K562 (cell line): ENCODE measurements at regions not wholly inside any gene's neighbourhood (a gene's known extent, or its start where the extent isn't known, plus 50 kb on each side); places are given as distances from the start of the nearest gene placed in this dataset.

Source experiments
- AFF4 ChIP-seq: sonication (generic); formaldehyde crosslinking; IDR thresholded peaks from 2 replicates; pipeline ENCODE4 v1.8.0; 2023; ENCODE audit warnings: mild to moderate bottlenecking, missing genetic modification reagents
- BRD9 ChIP-seq: fragments of 450-650 bp; IDR thresholded peaks from 2 replicates; pipeline ENCODE4 v1.6.1; 2018; ENCODE audit warnings: low read depth; ENCODE audit not compliant: partially characterized antibody
- CLOCK ChIP-seq: fragments of 250-450 bp; sonication (Bioruptor Pico); IDR thresholded peaks from 2 replicates; pipeline ENCODE4 v1.4.0; 2020; ENCODE audit warnings: mild to moderate bottlenecking, moderate library complexity, borderline replicate concordance
- GATA2 ChIP-seq: sonication (generic); formaldehyde crosslinking; IDR thresholded peaks from 2 replicates; pipeline ENCODE4 v1.4.0; 2020; ENCODE audit warnings: mild to moderate bottlenecking, missing genetic modification reagents
- HDAC1 ChIP-seq, 2 experiments: fragments of 450-650 bp; IDR thresholded peaks; 2 replicates each; pipeline ENCODE4 v1.6.1; 2016 to 2017; ENCODE audit warnings: inconsistent platforms in 1 of 2, mild to moderate bottlenecking in 1 of 2, moderate library complexity in 1 of 2
- KHSRP ChIP-seq: fragments of 450-650 bp; IDR thresholded peaks from 2 replicates; pipeline ENCODE4 v1.6.1; 2017
- MAFG ChIP-seq: fragments of 450-650 bp; conservative IDR thresholded peaks from 2 replicates; pipeline ENCODE4 v1.6.1; 2016; ENCODE audit warnings: missing genetic modification characterization, missing compliant biosample characterization
- NCOA2 ChIP-seq, 2 experiments: fragments of 450-650 bp; IDR thresholded peaks; 2 replicates each; pipeline ENCODE4 v1.6.1; 2018; ENCODE audit warnings: mild to moderate bottlenecking in 2 of 2, moderate library complexity in 1 of 2; ENCODE audit not compliant: partially characterized antibody in 2 of 2
- NR2C2 ChIP-seq, 2 experiments: fragments of 200-800 bp in 1 of 2; sonication (Bioruptor generic) in 1 of 2; sonication (generic) in 1 of 2; formaldehyde crosslinking in 1 of 2; IDR thresholded peaks; 2 replicates each; pipeline versions ENCODE4 v1.6.1 to v1.8.0; 2016 to 2022; ENCODE audit warnings: mild to moderate bottlenecking in 1 of 2, missing compliant biosample characterization in 1 of 2, missing genetic modification characterization in 1 of 2, missing genetic modification reagents in 1 of 2
- PYGO2 ChIP-seq: fragments of 450-650 bp; IDR thresholded peaks from 2 replicates; pipeline ENCODE4 v1.6.1; 2016; ENCODE audit warnings: mild to moderate bottlenecking, missing genetic modification characterization, moderate library complexity, missing compliant biosample characterization
- RBM22 ChIP-seq: fragments of 200-400 bp; formaldehyde crosslinking; IDR thresholded peaks from 2 replicates; pipeline ENCODE4 v1.6.1; 2018; ENCODE audit warnings: low read length, low read depth; ENCODE audit not compliant: poor library complexity, severe bottlenecking
- SUPT5H ChIP-seq: fragments of 450-650 bp; IDR thresholded peaks from 2 replicates; pipeline ENCODE4 v1.6.1; 2016
- TBL1XR1 ChIP-seq, 2 experiments: IDR thresholded peaks; 2 replicates each; pipeline ENCODE4 v1.6.1; 2012; ENCODE audit warnings: improper control_type of control experiment in 2 of 2, low read length in 2 of 2, mild to moderate bottlenecking in 1 of 2
- TEAD4 ChIP-seq, 2 experiments: sonication (generic) in 1 of 2; formaldehyde crosslinking in 1 of 2; IDR thresholded peaks; 2 replicates each; pipeline versions ENCODE4 v1.6.1 to v1.8.0; 2012 to 2022; ENCODE audit warnings: borderline replicate concordance in 1 of 2, inconsistent platforms in 1 of 2, low read length in 1 of 2, mild to moderate bottlenecking in 1 of 2, missing genetic modification reagents in 1 of 2
- ZNF253 ChIP-seq: fragments of 250-450 bp; sonication (Bioruptor Pico); conservative IDR thresholded peaks from 2 replicates; pipeline ENCODE4 v1.6.1; 2021; ENCODE audit warnings: mild to moderate bottlenecking
- ZNF436 ChIP-seq: fragments of 250-450, 450-650 bp; sonication (Bioruptor Pico); formaldehyde crosslinking; IDR thresholded peaks from 2 replicates; pipeline ENCODE4 v1.7.0; 2020; ENCODE audit warnings: mild to moderate bottlenecking
- TF ChIP-seq, protein P1 (sequence below): fragments of 450-650 bp; IDR thresholded peaks from 2 replicates; pipeline ENCODE4 v1.6.1; 2017; ENCODE audit warnings: antibody characterized with exemption, mild to moderate bottlenecking

DNA sequence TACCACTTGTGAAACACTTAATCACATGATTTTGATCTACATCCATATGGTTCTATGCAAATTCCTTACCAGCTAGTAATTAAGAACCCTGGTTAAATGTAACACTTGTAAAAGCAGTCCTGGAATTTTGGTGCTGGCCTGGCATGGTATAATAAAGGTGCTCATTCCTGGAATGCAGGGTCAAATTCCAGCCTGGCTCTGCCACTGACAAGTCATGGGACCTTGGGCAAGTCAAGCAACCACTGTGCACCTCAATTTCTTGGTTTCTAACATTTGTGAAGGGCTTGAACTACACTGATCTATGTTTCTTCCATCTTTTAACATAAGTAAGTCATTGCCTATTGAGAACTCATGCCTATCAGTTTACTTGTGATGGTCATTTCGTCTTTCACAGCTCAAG lies 91.9 kb upstream of the PIK3CG start (continued):
- no peak for TF ChIP-seq CLOCK (CRISPR knock-in tag)
- no peak for TF ChIP-seq PYGO2 (tag)
- no peak for TF ChIP-seq RBM22
- TF ChIP-seq KHSRP: no peak
- TF ChIP-seq NR2C2 (CRISPR knock-in tag; IDR thresholded peaks at IDR 0.05): no peak
- no peak; the same call in 1 of the 2 replicates for TF ChIP-seq NR2C2 (tag; IDR thresholded peaks at IDR 0.05)
- TF ChIP-seq SUPT5H: no peak
- no peak for TF ChIP-seq BRD9
- TF ChIP-seq TBL1XR1 (IDR thresholded peaks at IDR 0.05; ENCODE audit: low read length in 2 of 2): no peak
- TF ChIP-seq NCOA2 (IDR thresholded peaks at IDR 0.05; ENCODE audit: partially characterized antibody in 2 of 2): no peak
- TF ChIP-seq MAFG (tag): no peak
- no peak for TF ChIP-seq ZNF436 (CRISPR knock-in tag)
- no peak for TF ChIP-seq HDAC1 (IDR thresholded peaks at IDR 0.05)
- TF ChIP-seq ZNF253 (CRISPR knock-in tag): no peak
- TF ChIP-seq TEAD4 (IDR thresholded peaks at IDR 0.05; ENCODE audit: low read length): 0 out of 2 replicates have a peak, but pooled peaks have one; percentile 4
- no peak for TF ChIP-seq TEAD4 (CRISPR knock-in tag; IDR thresholded peaks at IDR 0.05; ENCODE audit: borderline replicate concordance)
- TF ChIP-seq AFF4: no peak
- no peak for TF ChIP-seq GATA2 (CRISPR knock-in tag)
- TF ChIP-seq, protein P1, sequence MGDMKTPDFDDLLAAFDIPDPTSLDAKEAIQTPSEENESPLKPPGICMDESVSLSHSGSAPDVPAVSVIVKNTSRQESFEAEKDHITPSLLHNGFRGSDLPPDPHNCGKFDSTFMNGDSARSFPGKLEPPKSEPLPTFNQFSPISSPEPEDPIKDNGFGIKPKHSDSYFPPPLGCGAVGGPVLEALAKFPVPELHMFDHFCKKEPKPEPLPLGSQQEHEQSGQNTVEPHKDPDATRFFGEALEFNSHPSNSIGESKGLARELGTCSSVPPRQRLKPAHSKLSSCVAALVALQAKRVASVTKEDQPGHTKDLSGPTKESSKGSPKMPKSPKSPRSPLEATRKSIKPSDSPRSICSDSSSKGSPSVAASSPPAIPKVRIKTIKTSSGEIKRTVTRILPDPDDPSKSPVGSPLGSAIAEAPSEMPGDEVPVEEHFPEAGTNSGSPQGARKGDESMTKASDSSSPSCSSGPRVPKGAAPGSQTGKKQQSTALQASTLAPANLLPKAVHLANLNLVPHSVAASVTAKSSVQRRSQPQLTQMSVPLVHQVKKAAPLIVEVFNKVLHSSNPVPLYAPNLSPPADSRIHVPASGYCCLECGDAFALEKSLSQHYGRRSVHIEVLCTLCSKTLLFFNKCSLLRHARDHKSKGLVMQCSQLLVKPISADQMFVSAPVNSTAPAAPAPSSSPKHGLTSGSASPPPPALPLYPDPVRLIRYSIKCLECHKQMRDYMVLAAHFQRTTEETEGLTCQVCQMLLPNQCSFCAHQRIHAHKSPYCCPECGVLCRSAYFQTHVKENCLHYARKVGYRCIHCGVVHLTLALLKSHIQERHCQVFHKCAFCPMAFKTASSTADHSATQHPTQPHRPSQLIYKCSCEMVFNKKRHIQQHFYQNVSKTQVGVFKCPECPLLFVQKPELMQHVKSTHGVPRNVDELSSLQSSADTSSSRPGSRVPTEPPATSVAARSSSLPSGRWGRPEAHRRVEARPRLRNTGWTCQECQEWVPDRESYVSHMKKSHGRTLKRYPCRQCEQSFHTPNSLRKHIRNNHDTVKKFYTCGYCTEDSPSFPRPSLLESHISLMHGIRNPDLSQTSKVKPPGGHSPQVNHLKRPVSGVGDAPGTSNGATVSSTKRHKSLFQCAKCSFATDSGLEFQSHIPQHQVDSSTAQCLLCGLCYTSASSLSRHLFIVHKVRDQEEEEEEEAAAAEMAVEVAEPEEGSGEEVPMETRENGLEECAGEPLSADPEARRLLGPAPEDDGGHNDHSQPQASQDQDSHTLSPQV: peak; percentile 46
